Bronchial epithelial cell (primary cell): ENCODE measurements at regions not wholly inside any gene's neighbourhood (a gene's known extent, or its start where the extent isn't known, plus 50 kb on each side); places are given as distances from the start of the nearest gene placed in this dataset.

Experiments used
- DNase-seq: peaks from one replicate; pipeline ENCODE4 v3.0.0-alpha.2; 2010; ENCODE audit warnings: low read depth
- FAIRE-seq: peaks from 2 replicates; lab custom pipeline; 2011; peaks lifted over from hg19 to GRCh38; lab: Jason Lieb, UNC
- H3K27me3 ChIP-seq: 2 replicates; pipeline ENCODE4 v1.5.1; 2011; ENCODE audit warnings: low read length; ENCODE audit not compliant: control insufficient read depth, insufficient read depth
- H3K36me3 ChIP-seq: 2 replicates; pipeline ENCODE4 v1.5.1; 2011; ENCODE audit warnings: low read length; ENCODE audit not compliant: control insufficient read depth, insufficient read depth
- H3K4me3 ChIP-seq: 2 replicates; pipeline ENCODE4 v1.5.1; 2011; ENCODE audit warnings: mild to moderate bottlenecking, low read depth, low read length, control low read depth
- TF ChIP-seq, protein P1 (sequence below): IDR thresholded peaks from 2 replicates; pipeline ENCODE4 v1.5.1; 2011; ENCODE audit warnings: mild to moderate bottlenecking, moderate library complexity, low read length, control low read depth, inconsistent platforms; ENCODE audit not compliant: insufficient read depth, severe bottlenecking

DNA sequence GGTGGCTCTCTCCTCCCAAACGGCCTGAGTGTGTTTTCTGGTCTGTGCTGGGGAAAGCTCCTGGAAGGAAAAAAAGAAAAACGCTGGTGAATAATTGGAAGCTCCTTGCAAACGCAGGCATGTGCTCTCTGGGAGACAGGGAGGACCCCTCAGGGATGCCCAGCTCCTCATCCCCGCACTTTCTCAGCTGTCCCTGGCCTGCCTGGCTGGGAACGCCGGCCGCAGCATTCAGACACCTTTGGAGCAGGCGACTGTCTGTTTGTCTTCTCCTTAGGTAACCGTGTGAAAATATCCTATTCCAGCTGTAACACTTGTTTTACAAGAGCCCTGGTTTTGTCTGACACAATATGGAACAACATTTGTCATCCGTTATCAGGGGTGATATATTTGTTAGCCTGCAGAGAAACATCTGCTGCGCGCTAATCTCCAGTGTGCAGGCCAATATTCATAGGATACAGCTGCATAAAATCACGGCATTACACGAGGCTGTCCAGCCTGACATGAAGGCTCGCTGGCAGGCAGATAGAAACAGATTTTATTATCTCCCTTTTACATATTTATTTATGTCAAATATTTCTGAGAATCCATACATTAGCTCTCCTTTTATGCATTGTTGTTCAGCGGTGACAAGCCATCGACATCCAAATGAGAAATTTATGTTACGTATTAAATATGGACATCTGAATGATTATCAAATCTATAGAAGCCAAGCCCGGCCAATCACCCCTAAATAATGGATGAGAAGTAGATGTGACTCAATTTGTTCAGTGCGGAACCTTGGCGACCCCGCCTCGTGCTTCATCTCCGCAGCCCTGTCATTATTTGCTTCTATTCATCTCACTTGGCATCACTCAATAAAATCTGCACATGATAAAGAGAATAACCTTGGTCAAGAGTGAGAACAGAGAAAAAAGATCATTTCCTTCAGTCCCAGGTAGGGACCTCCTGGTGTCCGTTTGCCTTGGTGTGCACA is 675.1 kb upstream of the SALL3 start:
- TF ChIP-seq, protein P1, sequence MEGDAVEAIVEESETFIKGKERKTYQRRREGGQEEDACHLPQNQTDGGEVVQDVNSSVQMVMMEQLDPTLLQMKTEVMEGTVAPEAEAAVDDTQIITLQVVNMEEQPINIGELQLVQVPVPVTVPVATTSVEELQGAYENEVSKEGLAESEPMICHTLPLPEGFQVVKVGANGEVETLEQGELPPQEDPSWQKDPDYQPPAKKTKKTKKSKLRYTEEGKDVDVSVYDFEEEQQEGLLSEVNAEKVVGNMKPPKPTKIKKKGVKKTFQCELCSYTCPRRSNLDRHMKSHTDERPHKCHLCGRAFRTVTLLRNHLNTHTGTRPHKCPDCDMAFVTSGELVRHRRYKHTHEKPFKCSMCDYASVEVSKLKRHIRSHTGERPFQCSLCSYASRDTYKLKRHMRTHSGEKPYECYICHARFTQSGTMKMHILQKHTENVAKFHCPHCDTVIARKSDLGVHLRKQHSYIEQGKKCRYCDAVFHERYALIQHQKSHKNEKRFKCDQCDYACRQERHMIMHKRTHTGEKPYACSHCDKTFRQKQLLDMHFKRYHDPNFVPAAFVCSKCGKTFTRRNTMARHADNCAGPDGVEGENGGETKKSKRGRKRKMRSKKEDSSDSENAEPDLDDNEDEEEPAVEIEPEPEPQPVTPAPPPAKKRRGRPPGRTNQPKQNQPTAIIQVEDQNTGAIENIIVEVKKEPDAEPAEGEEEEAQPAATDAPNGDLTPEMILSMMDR, result no peak
- H3K36me3 ChIP-seq, result no peaks in the 10 kb centered on the region
- FAIRE-seq, result no peak
- H3K4me3 ChIP-seq, result no peak overlapping the region
- no peak for DNase-seq
- H3K27me3 ChIP-seq, result no peaks in the 10 kb centered on the region

DNA sequence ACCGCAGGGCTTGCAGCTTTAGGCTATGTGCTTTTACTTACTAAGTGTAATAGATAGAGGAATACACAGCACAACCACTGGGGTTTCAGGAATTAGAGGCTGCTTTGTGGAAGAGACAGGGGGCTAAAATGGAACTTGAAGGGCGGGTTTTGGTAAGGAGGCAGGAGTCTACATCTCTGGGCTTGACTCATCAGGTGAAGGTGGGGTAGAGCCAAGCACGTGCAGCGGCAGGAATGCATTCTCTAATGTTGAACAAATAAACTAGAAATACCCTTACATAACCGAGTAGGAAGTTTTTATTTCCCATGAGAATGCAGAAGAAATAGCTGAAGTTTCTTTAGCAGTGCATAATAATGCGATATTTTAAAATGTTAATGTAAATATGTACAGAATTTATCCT is 673.8 kb upstream of the SALL3 start:
- Histone ChIP-seq H3K27me3 (no peaks in the 10 kb centered on the region), H3K4me3 (no peak overlapping the region), H3K36me3 (no peaks in the 10 kb centered on the region)
- FAIRE-seq, result no peak
- TF ChIP-seq, protein P1, result no peak
- DNase-seq, result peak; percentile 2

DNA sequence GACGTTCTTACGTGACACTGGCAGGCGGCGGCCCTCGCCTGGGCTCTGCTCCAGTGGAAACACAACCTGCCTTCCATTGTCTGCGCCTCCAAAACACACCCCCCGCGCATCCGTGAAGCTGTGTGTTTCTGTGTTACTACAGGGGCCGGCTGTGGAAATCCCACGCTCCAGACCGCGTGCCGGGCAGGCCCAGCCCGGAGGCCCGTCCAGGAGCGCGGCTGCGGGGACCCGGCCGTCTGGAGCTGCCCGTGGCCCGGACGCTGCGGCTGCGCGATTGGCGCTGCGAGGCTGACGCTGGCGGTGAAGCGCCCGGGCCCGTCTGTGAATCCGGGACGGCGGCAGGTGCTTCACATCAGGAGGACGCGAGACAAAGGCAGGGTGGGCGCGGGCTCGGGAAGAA is 670.3 kb upstream of the SALL3 start:
- TF ChIP-seq, protein P1, result no peak
- H3K4me3 ChIP-seq, result no peak overlapping the region
- no peaks in the 10 kb centered on the region for H3K27me3 ChIP-seq
- FAIRE-seq, result no peak
- H3K36me3 ChIP-seq, result no peaks in the 10 kb centered on the region
- no peak for DNase-seq

DNA sequence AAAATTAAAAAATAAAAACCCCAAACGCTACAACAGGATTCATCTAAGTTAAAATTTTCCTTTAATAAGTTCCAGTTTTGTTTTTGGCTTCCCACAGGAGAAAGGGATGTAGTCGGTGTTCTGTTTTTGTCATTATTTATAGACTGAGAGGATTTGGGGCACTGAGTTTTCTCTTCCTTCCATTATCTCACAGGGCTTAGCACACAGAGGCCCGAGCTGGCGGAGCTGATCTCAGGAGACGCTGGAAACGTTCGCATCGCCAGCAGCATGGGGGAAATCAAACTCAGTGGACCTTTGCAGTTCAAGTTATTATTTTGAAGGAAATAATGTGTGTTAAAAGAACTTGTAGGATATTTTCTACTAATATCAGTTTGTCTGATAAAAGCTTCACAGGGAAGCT is 669.7 kb upstream of the SALL3 start:
- Histone ChIP-seq H3K36me3 (no peaks in the 10 kb centered on the region), H3K4me3 (no peak overlapping the region), H3K27me3 (no peaks in the 10 kb centered on the region)
- TF ChIP-seq, protein P1, result no peak
- FAIRE-seq (no peak), DNase-seq (no peak)

DNA sequence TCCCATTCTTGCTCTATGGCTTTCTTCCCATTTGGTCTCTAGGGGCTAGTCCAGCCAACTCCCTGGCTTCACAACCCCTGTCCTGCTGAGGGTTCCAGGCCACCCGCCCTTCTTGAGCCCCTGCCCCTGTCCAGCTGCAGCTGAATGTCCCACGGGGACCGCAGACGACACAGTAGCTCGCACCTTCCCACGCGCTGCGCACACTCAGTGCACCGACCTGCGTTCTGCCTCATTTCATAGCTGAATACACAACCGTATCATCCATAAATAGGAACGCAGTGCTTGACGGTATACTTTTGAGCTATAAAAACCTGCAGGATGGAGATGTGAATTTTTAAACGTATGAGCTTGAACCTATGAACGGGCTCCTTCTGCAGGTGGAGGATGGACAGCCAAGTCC is 660.4 kb upstream of the SALL3 start:
- no peak overlapping the region for H3K4me3 ChIP-seq
- no peaks in the 10 kb centered on the region for H3K27me3 ChIP-seq
- DNase-seq, result no peak
- H3K36me3 ChIP-seq, result no peaks in the 10 kb centered on the region
- TF ChIP-seq, protein P1, result no peak
- no peak for FAIRE-seq
